ENCODE measurements at regions not wholly inside any gene's neighbourhood (a gene's known extent, or its start where the extent isn't known, plus 50 kb on each side); places are given as distances from the start of the nearest gene placed in this dataset.

DNA sequence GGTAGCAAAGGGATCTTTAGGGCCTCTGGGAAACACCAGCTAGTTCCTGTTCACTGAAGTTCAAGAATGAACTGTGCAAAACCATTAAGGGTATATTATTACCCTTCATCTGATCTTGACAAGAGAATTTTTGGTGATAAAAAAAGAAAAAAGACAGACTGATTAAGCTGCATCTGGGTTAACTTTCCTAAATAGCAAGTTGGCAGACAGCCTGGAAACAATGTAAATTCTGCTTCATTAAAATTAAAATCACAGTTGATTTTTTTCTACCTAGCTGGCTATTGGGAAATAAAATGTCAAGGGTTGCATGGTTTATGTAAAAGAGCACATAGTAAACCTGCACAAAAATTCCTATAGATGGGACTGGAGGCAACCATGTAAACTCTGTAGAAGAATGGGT, 126.6 kb upstream of the PRKD1 start:
- ChIA-PET SMC1A (ENCODE audit: uncharacterized antibody, unreplicated experiment) (no interaction called here), CTCF (no interaction called here), RAD21 (ENCODE audit: unreplicated experiment) (no interaction called here), POLR2A (no interaction called here)
- Histone ChIP-seq H3K36me3 (ENCODE audit: control insufficient read depth in 2 of 2, insufficient read depth in 2 of 2, low read length in 1 of 2) (no peaks in the 10 kb centered on the region), H3K9me3 (replicated peaks; ENCODE audit: control insufficient read depth, insufficient read depth, low read length) (no peaks in the 10 kb centered on the region; the same call in 2 of the 3 replicates), H3K4me3 (no peak overlapping the region), H3K27ac (ENCODE audit: control insufficient read depth, insufficient read depth) (no peak overlapping the region), H3K9ac (ENCODE audit: control insufficient read depth, insufficient read depth, low read length) (no peak overlapping the region), H3K4me2 (ENCODE audit: control insufficient read depth, insufficient read depth) (no peak overlapping the region), H3K79me2 (ENCODE audit: control insufficient read depth, insufficient read depth, low read length) (no peaks in the 10 kb centered on the region), H3K4me1 (ENCODE audit: control insufficient read depth, insufficient read depth, low read length) (no peaks in the 10 kb centered on the region), H4K20me1 (ENCODE audit: control insufficient read depth, insufficient read depth) (no peaks in the 10 kb centered on the region), H2AFZ (ENCODE audit: control insufficient read depth, low read depth, low read length) (no peak overlapping the region), H3K27me3 (replicated peaks in 1 of 2; ENCODE audit: control insufficient read depth in 2 of 2, insufficient read depth in 2 of 2, low read length in 1 of 2) (no peaks in the 10 kb centered on the region)
- in situ Hi-C loops (cut with MboI) = no loop called here
- TF ChIP-seq, protein P1, sequence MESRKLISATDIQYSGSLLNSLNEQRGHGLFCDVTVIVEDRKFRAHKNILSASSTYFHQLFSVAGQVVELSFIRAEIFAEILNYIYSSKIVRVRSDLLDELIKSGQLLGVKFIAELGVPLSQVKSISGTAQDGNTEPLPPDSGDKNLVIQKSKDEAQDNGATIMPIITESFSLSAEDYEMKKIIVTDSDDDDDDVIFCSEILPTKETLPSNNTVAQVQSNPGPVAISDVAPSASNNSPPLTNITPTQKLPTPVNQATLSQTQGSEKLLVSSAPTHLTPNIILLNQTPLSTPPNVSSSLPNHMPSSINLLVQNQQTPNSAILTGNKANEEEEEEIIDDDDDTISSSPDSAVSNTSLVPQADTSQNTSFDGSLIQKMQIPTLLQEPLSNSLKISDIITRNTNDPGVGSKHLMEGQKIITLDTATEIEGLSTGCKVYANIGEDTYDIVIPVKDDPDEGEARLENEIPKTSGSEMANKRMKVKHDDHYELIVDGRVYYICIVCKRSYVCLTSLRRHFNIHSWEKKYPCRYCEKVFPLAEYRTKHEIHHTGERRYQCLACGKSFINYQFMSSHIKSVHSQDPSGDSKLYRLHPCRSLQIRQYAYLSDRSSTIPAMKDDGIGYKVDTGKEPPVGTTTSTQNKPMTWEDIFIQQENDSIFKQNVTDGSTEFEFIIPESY (IDR thresholded peaks at IDR 0.05) = no peak
- TF ChIP-seq JUND (IDR thresholded peaks at IDR 0.05; ENCODE audit: low read depth, low read length) (no peak), BHLHE40 (IDR thresholded peaks at IDR 0.05; ENCODE audit: borderline replicate concordance in 1 of 2, low read depth in 2 of 2, low read length in 1 of 2) (no peak), PAX5 (IDR thresholded peaks at IDR 0.05; ENCODE audit: borderline replicate concordance, low read depth, low read length) (no peak), NFIC (IDR thresholded peaks at IDR 0.05; ENCODE audit: low read depth, low read length) (no peak), FOS (IDR thresholded peaks at IDR 0.05; ENCODE audit: borderline replicate concordance, extremely low read depth, insufficient read length) (no peak), E2F4 (IDR thresholded peaks at IDR 0.05; ENCODE audit: low read depth, low read length) (no peak), SRF (IDR thresholded peaks at IDR 0.05; ENCODE audit: low read depth in 2 of 2, low read length in 2 of 2) (no peak), RELB (IDR thresholded peaks at IDR 0.05; ENCODE audit: low read depth) (no peak)
- TF ChIP-seq, protein P2, sequence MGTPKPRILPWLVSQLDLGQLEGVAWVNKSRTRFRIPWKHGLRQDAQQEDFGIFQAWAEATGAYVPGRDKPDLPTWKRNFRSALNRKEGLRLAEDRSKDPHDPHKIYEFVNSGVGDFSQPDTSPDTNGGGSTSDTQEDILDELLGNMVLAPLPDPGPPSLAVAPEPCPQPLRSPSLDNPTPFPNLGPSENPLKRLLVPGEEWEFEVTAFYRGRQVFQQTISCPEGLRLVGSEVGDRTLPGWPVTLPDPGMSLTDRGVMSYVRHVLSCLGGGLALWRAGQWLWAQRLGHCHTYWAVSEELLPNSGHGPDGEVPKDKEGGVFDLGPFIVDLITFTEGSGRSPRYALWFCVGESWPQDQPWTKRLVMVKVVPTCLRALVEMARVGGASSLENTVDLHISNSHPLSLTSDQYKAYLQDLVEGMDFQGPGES (IDR thresholded peaks at IDR 0.05) = no peak
- FAIRE-seq (no peak), ATAC-seq (no peak), DNase-seq (ENCODE audit: low read depth, low spot score) (no peak)
- no TSS peak for BruUV-seq (replicated peaks)
- intact Hi-C loops (cut with micrococcal nuclease; ENCODE audit: unreplicated experiment) = no loop called here

Data from GM12878 (cell line).